ENCODE measurements at regions not wholly inside any gene's neighbourhood (a gene's known extent, or its start where the extent isn't known, plus 50 kb on each side); places are given as distances from the start of the nearest gene placed in this dataset.

DNA sequence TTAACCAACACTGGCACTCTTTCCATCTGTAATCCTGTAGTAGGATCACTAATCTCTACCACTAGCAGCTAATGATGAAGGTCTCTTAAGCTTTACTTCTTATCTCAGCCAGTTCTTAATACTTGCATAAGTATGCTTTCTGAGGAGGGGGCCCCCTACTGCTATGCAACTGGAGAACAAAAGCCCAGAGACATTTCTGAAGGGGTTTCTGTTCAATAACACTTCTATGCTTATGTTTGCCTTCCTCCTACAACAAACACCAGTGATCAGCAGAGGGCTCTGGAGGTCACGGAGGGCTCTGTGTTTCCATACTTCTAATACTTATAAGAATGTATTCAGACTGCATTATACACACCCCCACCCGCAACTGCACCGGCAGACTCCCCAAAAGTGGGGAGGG, 215.8 kb downstream of the BARHL2 start:
- DNase-seq (ENCODE audit: low read depth, low spot score): no peak

DNA sequence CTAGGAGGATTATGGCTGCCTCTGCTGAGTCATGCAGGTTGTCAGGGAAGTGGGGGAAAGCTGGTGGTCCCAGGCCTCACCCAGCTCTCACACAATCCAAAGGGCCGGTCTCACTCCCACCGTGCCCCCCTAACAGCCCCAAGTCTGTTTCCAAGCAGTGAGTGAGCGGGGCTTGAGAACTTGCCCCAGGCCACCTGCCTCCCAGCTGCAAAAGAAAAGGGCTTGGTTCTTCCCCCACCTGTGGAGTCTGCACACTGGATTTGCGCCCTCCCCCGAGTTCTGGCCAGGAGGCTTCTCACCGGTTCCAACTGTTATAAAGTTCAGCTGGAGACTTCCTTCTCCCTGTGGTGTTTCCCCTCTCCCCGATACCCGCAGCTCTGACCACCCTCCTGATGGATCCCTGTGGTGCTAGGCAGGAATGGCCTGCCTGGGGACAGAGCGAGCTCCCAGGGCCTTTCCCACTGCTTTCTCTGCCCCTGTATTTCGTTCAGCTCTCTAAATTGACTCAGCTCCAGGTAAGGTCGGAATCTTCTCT, 222.3 kb downstream of the BARHL2 start:
- no peak for DNase-seq (ENCODE audit: low read depth, low spot score)

GRCh38 chr1:90488451-90488850, 228.7 kb downstream of the BARHL2 start:
- no peak for DNase-seq (ENCODE audit: low read depth, low spot score)

DNA sequence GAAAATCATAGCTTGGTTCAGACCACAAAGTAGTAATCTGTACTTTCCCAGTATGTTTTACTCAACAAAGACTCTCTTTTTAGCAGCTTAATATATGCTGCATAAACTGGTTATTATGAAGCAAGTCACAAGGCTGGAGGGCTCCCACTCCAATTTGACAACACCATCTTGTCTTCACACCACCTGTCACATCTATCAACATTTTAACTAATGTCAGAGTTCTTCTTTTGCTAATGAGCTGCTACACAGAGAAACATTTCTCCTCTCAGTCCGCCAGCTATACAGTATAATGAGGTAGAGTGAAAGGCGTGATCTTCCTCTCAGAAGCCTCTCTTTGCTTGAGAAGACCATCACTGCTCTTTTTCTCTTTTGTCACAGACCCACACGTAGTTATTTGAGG, 230.1 kb downstream of the BARHL2 start:
- no peak for DNase-seq (ENCODE audit: low read depth, low spot score)

- no peak for DNase-seq (ENCODE audit: low read depth, low spot score)
Observed at GRCh38 chr1:90486134-90486824, 230.8 kb downstream of the BARHL2 start.

- no peak for DNase-seq (ENCODE audit: low read depth, low spot score)
Observed at GRCh38 chr1:90480271-90480835, 236.7 kb downstream of the BARHL2 start.

DNA sequence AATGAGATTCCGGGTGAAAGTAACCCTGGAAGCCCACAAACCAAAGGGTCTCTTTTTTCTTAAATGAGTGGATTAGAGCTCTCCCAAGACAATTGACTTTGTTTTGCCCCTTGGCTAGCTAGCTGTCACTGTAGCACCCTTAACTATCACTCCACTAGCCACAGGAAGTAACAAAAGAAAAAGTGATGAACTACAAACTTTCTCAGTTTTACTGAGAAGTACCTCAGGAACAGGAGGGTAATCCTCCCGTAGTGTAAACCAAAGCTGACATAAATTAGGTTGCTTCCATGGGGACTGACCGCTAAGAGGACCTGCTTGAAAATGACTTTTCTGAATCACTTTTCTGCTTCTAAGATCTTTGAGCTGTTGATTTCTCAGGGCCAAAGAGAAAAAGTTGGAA, 240.1 kb downstream of the BARHL2 start:
- no peak for DNase-seq (ENCODE audit: low read depth, low spot score)

- DNase-seq (ENCODE audit: low read depth, low spot score): no peak
Observed at GRCh38 chr1:90476411-90476810, 240.7 kb downstream of the BARHL2 start.

DNA sequence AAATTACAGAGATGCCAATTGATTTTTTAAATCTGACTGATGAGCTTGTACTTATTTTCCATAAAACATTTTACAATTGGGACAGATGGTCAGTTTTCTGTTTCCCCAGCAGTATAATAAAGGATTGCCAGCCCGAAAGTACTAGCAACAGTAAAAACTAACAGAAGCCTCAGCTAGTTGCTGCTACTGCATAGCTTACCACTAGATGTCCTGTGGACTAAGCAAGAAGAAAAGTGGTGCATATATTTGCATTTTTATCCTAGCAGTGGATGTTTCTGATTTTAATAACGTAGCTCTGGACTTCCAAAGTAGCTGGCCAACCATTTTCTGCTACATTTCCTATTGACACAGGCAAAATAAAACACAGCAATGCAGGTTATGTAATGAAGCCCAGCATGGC, 241.5 kb downstream of the BARHL2 start:
- DNase-seq (ENCODE audit: low read depth, low spot score): no peak

DNA sequence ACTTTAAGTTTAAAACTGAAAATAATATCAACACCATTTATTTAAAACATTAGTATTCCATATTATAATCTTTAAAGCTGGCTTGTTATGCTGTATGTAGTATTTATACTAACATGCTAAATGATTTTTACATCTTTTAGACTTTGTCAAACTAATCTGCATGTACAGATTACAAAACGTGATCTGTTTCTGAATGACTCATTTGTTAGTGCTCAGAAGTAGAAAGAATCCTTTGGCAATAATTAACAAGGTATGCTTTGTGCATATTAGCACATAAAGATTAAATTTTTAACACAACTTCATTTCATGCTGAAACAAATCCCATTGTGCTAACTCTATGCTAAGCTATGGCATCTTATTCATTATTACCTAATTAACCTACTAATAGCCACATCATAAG, 242.4 kb downstream of the BARHL2 start:
- DNase-seq (ENCODE audit: low read depth, low spot score): no peak

GRCh38 chr1:90474158-90474557, 242.9 kb downstream of the BARHL2 start:
- DNase-seq (ENCODE audit: low read depth, low spot score): no peak

- DNase-seq (ENCODE audit: low read depth, low spot score): no peak
Observed at GRCh38 chr1:90472775-90473174, 244.3 kb downstream of the BARHL2 start.

- no peak for DNase-seq (ENCODE audit: low read depth, low spot score)
Observed at GRCh38 chr1:90459570-90459969, 257.5 kb downstream of the BARHL2 start.

- no peak for DNase-seq (ENCODE audit: low read depth, low spot score)
Observed at GRCh38 chr1:90457985-90458384, 259.1 kb downstream of the BARHL2 start.

DNA sequence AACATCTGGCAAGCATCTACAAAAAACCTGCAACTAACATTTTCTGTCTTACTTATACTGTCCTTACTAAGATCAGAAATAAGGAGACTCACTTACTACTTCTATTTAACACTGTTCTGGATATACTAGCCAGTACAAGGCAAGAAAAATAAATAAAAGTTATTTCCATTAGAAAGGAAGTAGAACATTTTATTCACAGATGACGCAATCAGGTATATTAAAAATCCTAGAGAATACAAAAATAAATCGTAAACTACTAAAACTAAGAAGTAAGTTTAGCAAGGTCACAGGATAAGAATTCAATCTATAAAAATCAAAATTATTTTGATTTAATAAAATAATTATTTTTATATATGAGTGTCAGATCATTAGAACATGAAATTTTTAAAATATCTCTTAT, 264.6 kb downstream of the BARHL2 start:
- no peak for DNase-seq (ENCODE audit: low read depth, low spot score)

DNA sequence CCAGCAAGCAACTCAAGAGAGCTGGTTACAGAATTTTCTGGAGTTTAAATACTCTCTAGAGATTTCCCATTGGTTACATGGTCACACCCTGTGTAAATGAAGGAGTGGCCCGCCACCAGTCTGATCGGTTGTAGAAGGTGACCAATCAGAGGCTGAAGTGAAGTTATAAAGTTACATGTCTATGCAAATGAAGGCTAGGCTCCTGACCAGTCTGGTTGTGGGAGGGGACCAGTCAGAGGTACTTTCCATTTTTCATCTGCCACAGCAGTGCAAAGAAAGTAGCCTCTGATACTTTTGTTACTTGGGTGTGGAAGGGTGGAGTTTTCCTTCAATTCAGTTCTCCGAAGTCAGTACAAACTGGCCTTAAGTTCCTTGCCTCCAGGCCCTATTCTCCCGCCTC, 273.7 kb downstream of the BARHL2 start:
- no peak for DNase-seq (ENCODE audit: low read depth, low spot score)

GRCh38 chr1:90435351-90435750, 281.8 kb downstream of the BARHL2 start:
- DNase-seq (ENCODE audit: low read depth, low spot score): no peak

- no peak for DNase-seq (ENCODE audit: low read depth, low spot score)
Observed at GRCh38 chr1:90434460-90434859, 282.6 kb downstream of the BARHL2 start.

DNA sequence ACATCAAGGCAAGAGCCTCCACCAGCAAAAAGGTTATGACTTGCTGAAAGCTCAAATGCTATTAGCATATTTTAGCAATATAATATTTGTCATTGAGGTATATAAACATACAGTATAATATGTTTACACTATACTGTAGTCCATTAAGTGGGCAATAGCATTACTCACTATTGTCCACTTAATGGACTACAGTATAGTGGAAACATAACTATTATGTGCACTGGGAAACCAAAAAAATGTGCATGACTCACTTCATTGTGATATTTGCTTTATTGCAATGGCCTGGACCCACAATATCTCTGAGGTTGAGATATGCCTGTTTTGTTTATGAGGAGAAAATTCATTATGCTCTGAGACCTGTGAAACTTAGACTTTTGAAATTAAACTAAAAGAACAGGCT, 300.0 kb downstream of the BARHL2 start:
- DNase-seq (ENCODE audit: low read depth, low spot score): no peak

DNA sequence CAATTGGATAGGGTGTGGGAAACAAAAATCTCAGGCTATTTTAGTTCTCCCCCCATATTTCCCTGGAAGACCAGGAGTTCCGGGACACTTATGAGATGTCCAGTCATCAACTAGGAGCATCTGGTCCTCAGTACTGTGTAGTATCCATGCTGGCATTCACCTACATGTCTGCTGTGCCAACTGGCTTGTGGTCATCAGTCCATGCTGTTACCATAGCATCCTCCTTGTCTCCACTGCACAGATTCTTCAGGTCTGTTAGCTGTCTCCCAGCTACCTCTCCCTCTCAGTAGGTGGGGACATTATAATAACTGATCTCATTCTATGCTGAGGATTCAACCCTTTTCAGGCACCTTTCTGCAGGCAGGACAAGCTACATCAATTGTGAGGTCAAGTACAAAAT, 302.9 kb downstream of the BARHL2 start:
- no peak for DNase-seq (ENCODE audit: low read depth, low spot score)

DNA sequence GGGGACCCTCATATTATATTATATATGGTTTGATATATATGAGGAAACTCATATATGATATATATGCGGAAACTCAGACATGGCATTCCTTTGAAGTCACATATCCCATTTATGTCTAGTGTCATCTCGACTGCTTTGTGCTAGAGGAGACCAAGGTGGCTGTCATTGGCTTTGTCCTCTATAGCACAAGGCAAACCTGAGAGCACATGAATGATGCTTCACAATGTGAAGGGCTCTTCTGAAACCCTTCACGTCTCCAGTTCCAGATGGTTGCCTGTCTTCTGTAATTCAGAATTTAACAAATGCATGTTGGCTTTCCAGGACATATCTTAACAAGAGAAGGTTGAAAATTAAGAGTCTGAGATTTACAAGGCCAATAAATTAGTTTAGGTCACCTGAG, 303.6 kb downstream of the BARHL2 start:
- no peak for DNase-seq (ENCODE audit: low read depth, low spot score)

- DNase-seq (ENCODE audit: low read depth, low spot score): no peak
Observed at GRCh38 chr1:90412563-90412962, 304.5 kb downstream of the BARHL2 start.

DNA sequence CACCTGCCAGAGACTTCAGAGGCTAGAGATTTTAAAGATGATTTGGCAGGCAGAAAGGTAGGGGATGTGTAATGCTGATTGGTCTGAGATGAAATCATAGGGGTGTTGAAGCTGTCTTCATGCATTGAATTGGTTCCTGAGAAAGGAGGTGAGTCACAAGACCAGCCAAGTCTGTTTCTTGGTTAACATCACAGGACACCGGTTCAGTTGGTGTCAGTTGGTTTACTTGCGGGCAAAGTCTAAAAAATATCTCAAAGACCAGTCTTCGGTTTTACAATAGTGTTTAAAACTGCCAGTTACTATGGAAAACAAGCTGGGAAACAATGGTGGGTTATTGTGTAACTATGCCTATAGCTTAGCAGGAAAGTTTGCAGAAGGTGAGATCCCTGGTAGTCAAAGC, 305.9 kb downstream of the BARHL2 start:
- DNase-seq (ENCODE audit: low read depth, low spot score): no peak

- DNase-seq (ENCODE audit: low read depth, low spot score): no peak
Observed at GRCh38 chr1:90407737-90408136, 309.4 kb downstream of the BARHL2 start.

All from iPS DF 19.7 (cell line).